HCT116 (cell line): ENCODE measurements at regions not wholly inside any gene's neighbourhood (a gene's known extent, or its start where the extent isn't known, plus 50 kb on each side); places are given as distances from the start of the nearest gene placed in this dataset.

ENCODE experiments used
- ATAC-seq: fragments of 200-7000 bp; cut with Tn5 transposase; 2 replicates; pipeline ENCODE4 v1.9.1; 2020; ENCODE audit warnings: mild to moderate bottlenecking, moderate library complexity
- BruUV-seq: library from RNA; stranded (reverse); fragments of 400-500 nt; replicated peaks from 2 replicates; lab custom pipeline; 2021; lab: Mats Ljungman, UMichigan
- CTCF ChIA-PET: fragments of 300-600 bp; sonication (Branson Sonifier 250); formaldehyde crosslinking; loops from one replicate; lab custom pipeline; 2021; ENCODE audit warnings: antibody characterized with exemption; lab: Charles Lee
- POLR2A ChIA-PET: fragments of 300-600, 350-600 bp; sonication (Branson Sonifier 250); formaldehyde crosslinking; loops from one replicate; lab custom pipeline; 2021; ENCODE audit warnings: antibody characterized with exemption; lab: Charles Lee
- RAD21 ChIA-PET, 2 experiments: fragments of 300-600 bp; sonication (Branson Sonifier 250); formaldehyde crosslinking; loops; one replicate each; lab custom pipeline; 2023; ENCODE audit warnings: low total read pairs in 2 of 2; ENCODE audit not compliant: uncharacterized antibody in 2 of 2, unreplicated experiment in 2 of 2, low non-redundant PET in 1 of 2; lab: Charles Lee
- DNase-seq: peaks from one replicate; pipeline ENCODE4 v3.0.0-alpha.2; 2010; ENCODE audit warnings: low read depth, low spot score
- H2AFZ ChIP-seq: fragments of 200-600 bp; shearing (Covaris generic), sonication (generic); 2 replicates; pipeline ENCODE4 v1.6.1; 2017; ENCODE audit warnings: low read depth, mixed run types, mixed read lengths, antibody characterized with exemption, low read length; ENCODE audit not compliant: poor library complexity, severe bottlenecking
- H3K27ac ChIP-seq: 2 replicates; pipeline ENCODE4 v1.5.1; 2012; ENCODE audit warnings: low read depth, low read length
- H3K27me3 ChIP-seq: fragments of 200-600 bp; sonication (generic); 2 replicates; pipeline ENCODE4 v1.6.1; 2016; ENCODE audit warnings: mixed run types, low read length, mixed read lengths; ENCODE audit not compliant: insufficient read depth
- H3K36me3 ChIP-seq, 2 experiments: fragments of 200-500 bp in 1 of 2; fragments of 200-600 bp in 1 of 2; sonication (Bioruptor generic) in 1 of 2; sonication (generic) in 1 of 2; 2 replicates each; pipeline versions ENCODE4 v1.5.1 to v1.6.1; 2014 to 2016; ENCODE audit warnings: low read length in 2 of 2, inconsistent platforms in 1 of 2, mixed read lengths in 1 of 2, mixed run types in 1 of 2; ENCODE audit not compliant: insufficient read depth in 2 of 2, control insufficient read depth in 1 of 2
- H3K4me1 ChIP-seq, 2 experiments: fragments of 200-600 bp in 1 of 2; sonication (generic) in 1 of 2; 2 replicates each; pipeline versions ENCODE4 v1.5.1 to v1.6.1; 2012 to 2017; ENCODE audit warnings: low read length in 2 of 2, inconsistent platforms in 1 of 2, mild to moderate bottlenecking in 1 of 2, mixed read lengths in 1 of 2, mixed run types in 1 of 2, moderate library complexity in 1 of 2; ENCODE audit not compliant: insufficient read depth in 2 of 2, control insufficient read depth in 1 of 2
- H3K4me2 ChIP-seq: fragments of 200-600 bp; sonication (generic); 2 replicates; pipeline ENCODE4 v1.6.1; 2017; ENCODE audit warnings: mixed run types, low read length, mixed read lengths
- H3K4me3 ChIP-seq, 2 experiments: fragments of 200-600 bp in 1 of 2; sonication (generic) in 1 of 2; replicated peaks in 1 of 2; 2 replicates each; pipeline ENCODE4 v1.5.1; 2011 to 2016; ENCODE audit warnings: low read length in 2 of 2, control low read depth in 1 of 2, low read depth in 1 of 2, mild to moderate bottlenecking in 1 of 2, mixed read lengths in 1 of 2, mixed run types in 1 of 2
- H3K79me2 ChIP-seq: fragments of 200-600 bp; sonication (generic); 2 replicates; pipeline ENCODE4 v1.6.1; 2017; ENCODE audit warnings: mild to moderate bottlenecking, mixed run types, low read length, moderate library complexity, mixed read lengths; ENCODE audit not compliant: insufficient read depth
- H3K9ac ChIP-seq: fragments of 200-600 bp; sonication (generic); 2 replicates; pipeline ENCODE4 v1.6.1; 2016; ENCODE audit warnings: low read length, mixed read lengths
- H3K9me2 ChIP-seq: fragments of 200-600 bp; sonication (generic), shearing (Covaris generic); 2 replicates; pipeline ENCODE4 v1.6.1; 2017; ENCODE audit warnings: mixed run types, mild to moderate bottlenecking, moderate library complexity; ENCODE audit not compliant: insufficient read depth
- H3K9me3 ChIP-seq, 2 experiments: fragments of 200-500 bp in 1 of 2; fragments of 200-600 bp in 1 of 2; sonication (Bioruptor generic) in 1 of 2; sonication (generic) in 1 of 2; 2 replicates each; pipeline ENCODE4 v1.6.1; 2014 to 2017; ENCODE audit warnings: low read length in 2 of 2, mixed read lengths in 2 of 2, inconsistent platforms in 1 of 2, low read depth in 1 of 2, mild to moderate bottlenecking in 1 of 2, mixed run types in 1 of 2, moderate library complexity in 1 of 2; ENCODE audit not compliant: control insufficient read depth in 1 of 2, insufficient read depth in 1 of 2
- H4K20me1 ChIP-seq: fragments of 200-600 bp; sonication (generic), shearing (Covaris generic); 2 replicates; pipeline ENCODE4 v1.6.1; 2017; ENCODE audit warnings: mixed run types, mild to moderate bottlenecking, moderate library complexity; ENCODE audit not compliant: insufficient read depth
- CBX3 ChIP-seq: IDR thresholded peaks from 2 replicates; pipeline ENCODE4 v1.6.1; 2012; ENCODE audit warnings: low read depth
- EGR1 ChIP-seq: IDR thresholded peaks from 2 replicates; pipeline ENCODE4 v1.6.1; 2012; ENCODE audit warnings: low read depth
- EZH2 ChIP-seq: fragments of 200-600 bp; sonication (generic); IDR thresholded peaks from 2 replicates; pipeline ENCODE4 v1.6.1; 2017; ENCODE audit warnings: antibody characterized with exemption, mixed run types
- EZH2phosphoT487 ChIP-seq: fragments of 200-600 bp; IDR thresholded peaks from 2 replicates; pipeline ENCODE4 v1.6.1; 2018; ENCODE audit warnings: antibody characterized with exemption, borderline replicate concordance
- FOSL1 ChIP-seq: IDR thresholded peaks from 2 replicates; pipeline ENCODE4 v1.6.1; 2012; ENCODE audit warnings: low read depth
- JUND ChIP-seq: IDR thresholded peaks from 2 replicates; pipeline ENCODE4 v1.6.1; 2012
- MAX ChIP-seq: IDR thresholded peaks from 2 replicates; pipeline ENCODE4 v1.6.1; 2012
- POLR2AphosphoS5 ChIP-seq: IDR thresholded peaks from 2 replicates; pipeline ENCODE4 v1.6.1; 2011; ENCODE audit warnings: mild to moderate bottlenecking, low read depth, low read length, moderate library complexity
- REST ChIP-seq: IDR thresholded peaks from 2 replicates; pipeline ENCODE4 v1.6.1; 2012; ENCODE audit warnings: low read depth
- SIN3A ChIP-seq: IDR thresholded peaks from 2 replicates; pipeline ENCODE4 v1.6.1; 2012; ENCODE audit warnings: low read depth
- SP1 ChIP-seq: IDR thresholded peaks from 2 replicates; pipeline ENCODE4 v1.6.1; 2012; ENCODE audit warnings: low read depth
- SRF ChIP-seq: IDR thresholded peaks from 2 replicates; pipeline ENCODE4 v1.6.1; 2012; ENCODE audit warnings: low read depth
- TCF7L2 ChIP-seq: IDR thresholded peaks from 2 replicates; pipeline ENCODE4 v1.7.0; 2011; ENCODE audit warnings: borderline replicate concordance, inconsistent platforms; ENCODE audit not compliant: insufficient read depth, insufficient read length; ENCODE audit errors: extremely low read depth
- YY1 ChIP-seq: IDR thresholded peaks from 2 replicates; pipeline ENCODE4 v1.6.1; 2011; ENCODE audit warnings: low read length, low read depth, moderate library complexity, mild to moderate bottlenecking; ENCODE audit not compliant: insufficient replicate concordance; ENCODE audit errors: extremely low read depth
- ZNF274 ChIP-seq: fragments of 200-500 bp; sonication (Bioruptor generic); IDR thresholded peaks from 2 replicates; pipeline ENCODE4 v1.6.1; 2014; ENCODE audit warnings: mild to moderate bottlenecking, low read depth, low read length, inconsistent platforms
- intact Hi-C: fragments of 100-400 bp; cut with micrococcal nuclease; formaldehyde crosslinking; loops from 2 replicates; pipeline ENCODE4 v1.10.0; 2022
- TF ChIP-seq, protein P1 (sequence below): IDR thresholded peaks from 2 replicates; pipeline ENCODE4 v1.6.1; 2011; ENCODE audit warnings: mild to moderate bottlenecking, low read length, moderate library complexity; ENCODE audit not compliant: insufficient replicate concordance; ENCODE audit errors: extremely low read depth
- TF ChIP-seq, protein P2 (sequence below): IDR thresholded peaks from 2 replicates; pipeline ENCODE4 v1.6.1; 2012

- Histone ChIP-seq H3K27me3 (no peaks in the 10 kb centered on the region), H3K36me3 (no peaks in the 10 kb centered on the region), H4K20me1 (no peaks in the 10 kb centered on the region), H3K9me3 (no peaks in the 10 kb centered on the region), H3K27ac (no peak overlapping the region), H3K9ac (no peak overlapping the region), H3K4me2 (no peak overlapping the region), H3K4me3 (no peak overlapping the region), H3K79me2 (no peaks in the 10 kb centered on the region), H3K4me1 (peaks cover 0 to 14% of the 10 kb centered on the region in 2 experiments; a peak in 1 of 4 replicates), H3K9me2 (no peaks in the 10 kb centered on the region), H2AFZ (peak overlapping the region; percentile 13)
- no TSS peak for BruUV-seq
- ChIA-PET RAD21 (no interaction called here), CTCF (no interaction called here), POLR2A (no interaction called here)
- DNase-seq (no peak), ATAC-seq (no peak)
- intact Hi-C loops = no loop called here
- no peak for TF ChIP-seq CBX3
- TF ChIP-seq, protein P1, sequence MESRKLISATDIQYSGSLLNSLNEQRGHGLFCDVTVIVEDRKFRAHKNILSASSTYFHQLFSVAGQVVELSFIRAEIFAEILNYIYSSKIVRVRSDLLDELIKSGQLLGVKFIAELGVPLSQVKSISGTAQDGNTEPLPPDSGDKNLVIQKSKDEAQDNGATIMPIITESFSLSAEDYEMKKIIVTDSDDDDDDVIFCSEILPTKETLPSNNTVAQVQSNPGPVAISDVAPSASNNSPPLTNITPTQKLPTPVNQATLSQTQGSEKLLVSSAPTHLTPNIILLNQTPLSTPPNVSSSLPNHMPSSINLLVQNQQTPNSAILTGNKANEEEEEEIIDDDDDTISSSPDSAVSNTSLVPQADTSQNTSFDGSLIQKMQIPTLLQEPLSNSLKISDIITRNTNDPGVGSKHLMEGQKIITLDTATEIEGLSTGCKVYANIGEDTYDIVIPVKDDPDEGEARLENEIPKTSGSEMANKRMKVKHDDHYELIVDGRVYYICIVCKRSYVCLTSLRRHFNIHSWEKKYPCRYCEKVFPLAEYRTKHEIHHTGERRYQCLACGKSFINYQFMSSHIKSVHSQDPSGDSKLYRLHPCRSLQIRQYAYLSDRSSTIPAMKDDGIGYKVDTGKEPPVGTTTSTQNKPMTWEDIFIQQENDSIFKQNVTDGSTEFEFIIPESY = no peak
- TF ChIP-seq EZH2phosphoT487 = no peak
- TF ChIP-seq, protein P2, sequence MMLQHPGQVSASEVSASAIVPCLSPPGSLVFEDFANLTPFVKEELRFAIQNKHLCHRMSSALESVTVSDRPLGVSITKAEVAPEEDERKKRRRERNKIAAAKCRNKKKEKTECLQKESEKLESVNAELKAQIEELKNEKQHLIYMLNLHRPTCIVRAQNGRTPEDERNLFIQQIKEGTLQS = no peak
- TF ChIP-seq REST = no peak
- TF ChIP-seq POLR2AphosphoS5 = no peak
- TF ChIP-seq YY1 = no peak
- no peak for TF ChIP-seq JUND
- TF ChIP-seq EGR1 = no peak
- no peak for TF ChIP-seq SP1
- no peak for TF ChIP-seq SIN3A
- no peak for TF ChIP-seq MAX
- TF ChIP-seq ZNF274 = no peak
- TF ChIP-seq FOSL1 = no peak
- TF ChIP-seq EZH2 = no peak
- no peak for TF ChIP-seq SRF
- TF ChIP-seq TCF7L2 = no peak
These were observed 203.2 kb downstream of the SIM1 start for GRCh38 chr6:100261486-100261885.
